Activated CD4-positive, alpha-beta T cell treated with anti-CD3 and anti-CD28 coated beads, Interleukin-2, amount 50 U/mL, for 16 hours (primary cell): ENCODE measurements at regions not wholly inside any gene's neighbourhood (a gene's known extent, or its start where the extent isn't known, plus 50 kb on each side); places are given as distances from the start of the nearest gene placed in this dataset.

ENCODE experiments used
- DNase-seq: peaks from one replicate; pipeline ENCODE4 v3.0.0-alpha.2; 2020

- no peak for DNase-seq
These were observed 542.7 kb downstream of the TNS3 start for GRCh38 chr7:47039089-47039648.

GRCh38 chr7:47038621-47039020 lies 543.3 kb downstream of the TNS3 start:
- DNase-seq: no peak

- no peak for DNase-seq
These were observed 544.3 kb downstream of the TNS3 start for GRCh38 chr7:47037607-47038006.

DNA sequence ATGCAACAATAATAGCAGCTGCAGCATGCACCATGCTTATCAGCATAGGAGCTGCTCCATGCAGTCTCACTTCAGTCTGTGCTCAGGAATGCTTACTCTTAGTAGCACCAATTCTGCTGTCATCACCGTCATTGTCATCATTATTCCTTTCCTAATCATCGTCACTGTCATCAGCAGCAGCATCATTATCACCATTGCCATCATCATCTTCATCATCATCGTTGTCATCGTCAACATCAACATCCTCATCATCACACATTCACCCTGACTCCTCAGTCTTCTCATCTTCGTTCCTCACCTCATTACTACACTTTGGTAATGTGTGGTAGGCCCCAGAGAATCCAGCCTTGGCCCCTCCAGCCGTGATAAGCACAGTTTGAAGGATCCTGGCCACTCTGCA lies 545.0 kb downstream of the TNS3 start:
- no peak for DNase-seq

GRCh38 chr7:47035522-47035921 lies 546.4 kb downstream of the TNS3 start:
- no peak for DNase-seq

GRCh38 chr7:47034180-47034579 lies 547.7 kb downstream of the TNS3 start:
- no peak for DNase-seq

GRCh38 chr7:47032536-47032908 lies 549.4 kb downstream of the TNS3 start:
- DNase-seq: no peak

GRCh38 chr7:47031786-47032535 lies 550.0 kb downstream of the TNS3 start:
- DNase-seq: no peak

GRCh38 chr7:47028284-47028683 lies 553.6 kb downstream of the TNS3 start:
- DNase-seq: no peak

DNA sequence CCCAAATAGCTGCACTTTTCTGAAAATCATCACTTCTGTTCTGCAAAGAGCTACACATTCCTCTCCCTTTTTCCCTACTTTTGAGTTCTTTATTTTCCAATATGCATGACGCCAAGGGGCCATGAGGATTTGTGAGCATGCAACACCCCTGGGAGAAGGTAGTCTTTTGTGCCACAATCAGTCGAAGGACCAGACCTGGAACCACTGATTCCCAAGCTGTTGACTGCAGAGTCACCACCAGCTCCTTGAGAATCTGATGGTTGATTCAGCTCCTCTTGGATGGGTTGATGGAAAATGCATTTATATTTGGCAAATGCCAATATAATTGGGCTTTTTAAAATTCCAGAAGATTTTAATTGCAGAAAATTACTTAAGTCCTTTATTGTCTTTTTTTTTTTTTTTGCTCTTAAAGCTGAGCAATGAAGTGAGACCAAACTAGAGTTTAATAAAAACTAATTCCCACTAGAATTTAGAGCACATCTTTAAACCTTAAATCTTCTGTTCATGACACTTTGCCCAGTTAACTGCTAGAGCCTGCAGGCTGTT lies 554.1 kb downstream of the TNS3 start:
- DNase-seq: no peak

GRCh38 chr7:47026780-47027361 lies 555.0 kb downstream of the TNS3 start:
- DNase-seq: no peak

DNA sequence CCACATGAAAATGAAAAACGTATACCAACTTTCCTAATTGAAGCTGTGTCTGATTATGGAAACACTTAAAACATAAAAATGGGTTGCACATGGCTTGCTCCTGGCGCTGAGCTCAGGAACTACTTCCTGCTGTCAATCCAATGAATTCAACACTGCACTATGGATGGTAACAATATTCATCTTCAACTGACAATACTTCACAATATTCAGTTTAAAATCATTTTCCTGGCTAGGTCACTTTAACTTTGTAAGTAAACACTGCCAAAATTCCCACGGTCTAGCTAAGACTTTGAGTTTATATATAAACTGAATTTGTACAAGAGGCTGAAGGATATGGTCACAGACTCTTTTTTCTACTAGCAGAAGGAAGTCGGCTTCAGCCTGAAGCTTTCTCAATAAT lies 556.9 kb downstream of the TNS3 start:
- no peak for DNase-seq

- DNase-seq: no peak
These were observed 573.5 kb downstream of the TNS3 start for GRCh38 chr7:47008461-47008860.

DNA sequence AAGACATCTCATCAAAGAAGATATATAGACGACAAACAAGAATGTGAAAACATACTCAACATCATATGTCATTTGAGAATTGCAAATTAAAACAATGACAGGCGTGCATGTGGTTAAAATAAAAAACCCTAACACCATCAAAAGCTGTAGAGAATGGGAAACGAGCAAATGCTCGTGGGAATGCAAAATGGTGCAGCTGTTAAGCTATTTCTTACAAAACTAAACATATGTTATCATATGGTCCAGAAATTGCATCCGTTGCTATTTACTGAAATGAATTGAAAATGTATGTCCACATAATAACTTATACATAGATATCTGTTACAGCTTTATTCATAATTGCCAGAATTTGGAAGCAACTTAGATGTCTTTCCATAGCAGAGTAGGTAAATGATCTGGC lies 574.4 kb downstream of the TNS3 start:
- DNase-seq: no peak

GRCh38 chr7:47000561-47000960 lies 581.4 kb downstream of the TNS3 start:
- DNase-seq: no peak

GRCh38 chr7:46999866-47000265 lies 582.0 kb downstream of the TNS3 start:
- no peak for DNase-seq

DNA sequence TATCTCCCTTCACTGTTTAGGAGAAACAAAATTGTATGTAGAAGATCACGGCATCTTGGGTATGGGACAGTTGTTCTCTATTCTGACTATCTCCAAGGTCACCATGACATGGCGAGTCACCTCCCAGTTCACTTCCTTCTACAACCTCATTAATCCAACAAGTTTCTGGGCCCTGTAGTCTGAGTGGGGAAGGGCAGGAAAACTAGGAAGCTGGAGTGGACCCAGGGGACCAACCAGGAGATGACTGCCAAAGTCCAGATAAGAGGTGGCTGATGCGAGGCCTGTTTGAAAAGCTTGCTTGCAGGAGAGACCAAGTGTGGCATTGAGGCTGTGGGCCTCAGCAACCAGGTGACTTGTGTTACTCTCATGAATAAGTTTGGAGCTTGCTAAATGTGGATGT lies 584.9 kb downstream of the TNS3 start:
- no peak for DNase-seq

- DNase-seq: no peak
These were observed 588.5 kb downstream of the TNS3 start for GRCh38 chr7:46993396-46993795.

GRCh38 chr7:46990761-46991160 lies 591.1 kb downstream of the TNS3 start:
- no peak for DNase-seq

GRCh38 chr7:46989247-46989646 lies 592.7 kb downstream of the TNS3 start:
- DNase-seq: no peak

DNA sequence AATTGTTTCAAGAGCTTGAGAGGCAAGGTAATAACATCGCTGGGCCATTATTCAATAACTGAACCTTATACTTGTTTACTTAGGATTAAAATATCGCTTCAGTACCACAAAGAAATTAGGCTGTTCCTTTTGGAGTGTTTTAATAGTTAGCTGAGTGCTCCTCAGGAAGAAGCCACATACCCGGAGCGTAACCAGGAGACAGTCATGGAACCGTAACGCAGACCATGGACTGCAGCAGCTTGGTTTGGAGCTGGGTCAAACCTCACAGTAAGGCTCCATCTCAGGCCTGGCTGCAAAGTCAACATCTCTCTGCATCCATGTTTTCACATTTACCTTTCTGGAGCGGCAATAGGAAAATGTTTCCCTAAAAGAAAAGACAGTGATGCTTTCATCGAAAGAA lies 599.0 kb downstream of the TNS3 start:
- no peak for DNase-seq

GRCh38 chr7:46979439-46979838 lies 602.5 kb downstream of the TNS3 start:
- no peak for DNase-seq

DNA sequence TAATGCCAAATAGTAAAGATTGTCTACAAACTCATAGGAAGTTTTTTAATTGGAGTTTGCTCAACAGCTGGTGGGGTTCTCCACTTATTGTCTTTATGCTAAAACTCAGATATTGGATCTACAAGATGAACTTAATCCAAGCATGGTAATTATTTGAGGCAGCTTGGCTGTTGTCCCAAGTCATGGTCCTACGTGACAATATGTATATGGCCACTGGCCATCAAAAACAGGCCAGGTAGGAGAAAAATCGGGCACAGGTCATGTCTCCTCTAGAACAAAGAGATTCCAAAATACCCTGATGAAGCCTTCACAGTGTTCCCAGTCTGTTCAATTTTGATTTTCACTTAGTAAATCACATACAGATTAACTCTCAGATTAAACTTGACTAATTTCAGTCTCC lies 606.4 kb downstream of the TNS3 start:
- no peak for DNase-seq

GRCh38 chr7:46972205-46972604 lies 609.7 kb downstream of the TNS3 start:
- DNase-seq: no peak
